ENCODE measurements at regions not wholly inside any gene's neighbourhood (a gene's known extent, or its start where the extent isn't known, plus 50 kb on each side); places are given as distances from the start of the nearest gene placed in this dataset.
A peak's percentile ranks its signal among the peaks of the same experiment; 100 is the strongest.

DNA sequence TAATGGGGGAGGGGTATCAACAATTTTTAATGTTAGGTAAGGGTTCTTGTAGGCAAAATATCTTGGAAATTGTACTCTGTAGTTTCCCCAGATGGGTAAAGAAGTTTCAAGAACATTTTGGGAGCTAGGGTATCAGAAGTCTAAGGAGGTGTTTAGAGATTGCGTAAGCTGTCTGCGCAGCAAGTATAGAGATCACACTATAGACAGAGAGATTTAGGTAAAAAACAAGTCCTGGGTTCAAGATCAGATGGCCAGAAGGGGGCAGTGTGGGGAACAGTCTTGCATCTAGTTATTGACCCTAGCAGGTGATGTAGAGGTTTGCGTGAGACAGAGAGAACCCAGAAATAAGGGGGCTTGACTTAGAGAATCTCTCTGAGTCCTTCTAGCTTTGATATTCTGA lies 80.8 kb downstream of the S1PR1 start:
- no peak for DNase-seq

DNA sequence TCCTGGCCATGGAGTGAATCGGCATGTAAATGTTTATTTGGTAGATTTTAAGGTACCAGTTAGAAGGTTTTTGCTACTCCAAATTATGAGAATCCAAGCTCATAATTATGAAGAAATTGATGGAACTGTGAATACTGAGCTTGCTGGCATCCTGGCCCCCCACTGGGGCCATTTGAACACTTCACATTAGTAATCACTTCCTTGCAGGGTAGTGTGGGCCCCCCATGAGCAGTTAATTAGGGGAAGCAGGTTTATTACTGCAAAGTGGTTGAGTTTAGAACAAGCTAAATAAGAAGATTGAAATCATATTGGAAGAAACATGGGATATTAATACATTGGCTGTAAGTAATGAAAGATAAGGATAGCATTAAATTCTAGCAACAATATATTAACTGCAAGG lies 86.7 kb downstream of the S1PR1 start:
- DNase-seq: no peak

DNA sequence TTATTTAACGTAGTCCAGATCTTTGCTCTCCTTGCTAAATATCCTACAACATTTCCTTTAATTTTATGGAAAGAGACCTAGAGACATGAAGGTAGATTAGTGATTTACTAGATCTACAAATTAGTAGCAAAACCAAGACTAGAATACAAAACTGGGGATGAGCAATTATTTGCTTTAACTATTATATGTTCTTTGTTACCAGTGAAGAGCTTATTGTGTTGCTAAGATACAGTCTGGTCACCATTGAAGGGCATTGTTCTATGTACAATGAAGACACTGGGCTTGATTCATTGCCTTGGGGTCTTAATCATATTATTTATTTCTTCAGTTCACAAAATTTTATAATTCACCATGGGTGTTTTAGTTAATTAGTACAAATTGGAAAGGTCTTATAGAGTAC lies 88.3 kb downstream of the S1PR1 start:
- no peak for DNase-seq

DNA sequence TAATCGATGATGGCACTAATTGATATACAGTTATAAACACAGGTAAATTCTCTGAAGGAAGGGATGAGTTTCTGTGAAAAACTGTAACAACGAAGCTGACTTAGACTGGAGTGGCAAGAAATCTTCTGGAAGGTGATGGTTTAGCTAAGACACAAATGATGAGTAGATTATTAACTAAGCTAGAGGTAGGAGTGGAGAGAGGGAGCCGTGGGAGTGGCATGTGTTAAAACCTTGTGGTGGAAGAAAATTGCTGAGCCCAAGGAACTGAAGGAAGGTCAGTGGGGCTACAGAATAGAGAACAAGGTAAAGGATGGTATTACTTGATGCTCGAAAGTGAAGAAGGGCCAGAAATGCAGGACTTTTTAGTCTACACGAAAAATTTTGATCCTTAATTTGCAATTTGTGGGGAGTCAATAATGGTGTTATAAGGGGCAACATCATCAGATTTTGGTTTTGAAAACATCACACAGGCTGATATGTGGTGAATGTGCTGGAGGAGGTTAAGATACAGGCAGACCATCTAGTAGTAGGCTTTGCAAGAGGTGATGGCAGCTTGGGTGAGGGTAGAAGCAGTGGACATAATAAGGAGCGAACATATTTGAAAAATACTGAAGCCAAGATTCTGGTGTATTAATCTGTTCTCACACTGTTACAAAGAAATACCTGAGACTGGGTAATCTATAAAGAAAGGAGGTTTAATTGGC lies 93.8 kb downstream of the S1PR1 start:
- DNase-seq: no peak

DNA sequence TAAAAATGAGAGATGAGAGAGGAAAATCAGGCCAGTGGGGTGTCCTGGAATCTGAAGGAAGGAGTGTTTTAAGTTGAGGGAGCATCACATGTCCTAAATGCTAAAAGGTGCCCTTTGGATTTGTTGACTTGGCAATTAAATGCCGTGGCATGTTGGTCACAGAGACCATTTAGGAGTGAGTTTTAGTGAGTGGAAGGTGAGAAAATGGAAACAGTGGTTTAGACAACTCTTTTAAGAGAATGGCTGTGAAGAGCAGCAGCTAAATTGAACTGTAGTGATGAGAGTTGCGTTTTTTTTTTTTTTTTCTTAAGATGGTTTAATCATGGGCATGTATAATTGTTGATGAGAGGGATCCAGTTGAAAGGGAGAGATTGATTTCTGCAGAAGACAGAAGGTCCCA lies 95.0 kb downstream of the S1PR1 start:
- DNase-seq: no peak

DNA sequence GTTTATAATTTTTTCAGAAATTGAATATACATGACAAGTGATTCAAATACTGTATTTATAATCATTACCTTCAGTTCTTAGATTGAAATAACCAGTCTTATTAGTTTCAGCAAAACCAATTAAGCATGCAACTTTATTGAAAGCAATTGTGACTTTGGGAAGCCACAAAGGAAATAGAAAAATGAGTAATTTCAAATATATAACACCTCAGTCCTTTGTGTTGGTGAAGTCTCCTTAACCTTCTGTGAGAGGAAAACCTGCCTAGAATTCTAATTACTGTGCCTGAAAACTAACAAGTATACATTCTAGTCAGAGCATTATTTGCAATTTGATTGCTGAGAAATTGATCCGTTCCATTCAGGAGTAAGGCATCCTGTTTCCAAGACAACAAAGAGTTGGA lies 95.8 kb downstream of the S1PR1 start:
- no peak for DNase-seq

DNA sequence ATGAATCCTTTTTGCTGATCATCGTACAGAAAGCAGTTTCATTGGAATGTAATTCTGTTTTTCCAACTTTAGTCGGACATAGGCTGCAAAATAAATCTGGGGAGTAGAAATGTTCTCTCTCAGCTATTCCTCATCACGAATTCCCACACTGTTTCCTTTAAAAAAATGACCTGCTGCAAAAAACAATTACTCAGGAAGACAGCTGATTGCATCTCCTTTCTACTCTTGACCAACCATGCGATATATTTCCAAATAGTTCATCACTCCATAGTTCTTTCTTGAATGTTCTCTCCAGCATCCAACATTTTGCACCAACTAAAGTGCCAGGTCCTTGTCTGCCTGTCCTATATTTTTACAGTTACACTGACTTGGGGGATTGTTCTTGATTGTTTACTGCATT lies 96.4 kb downstream of the S1PR1 start:
- no peak for DNase-seq

DNA sequence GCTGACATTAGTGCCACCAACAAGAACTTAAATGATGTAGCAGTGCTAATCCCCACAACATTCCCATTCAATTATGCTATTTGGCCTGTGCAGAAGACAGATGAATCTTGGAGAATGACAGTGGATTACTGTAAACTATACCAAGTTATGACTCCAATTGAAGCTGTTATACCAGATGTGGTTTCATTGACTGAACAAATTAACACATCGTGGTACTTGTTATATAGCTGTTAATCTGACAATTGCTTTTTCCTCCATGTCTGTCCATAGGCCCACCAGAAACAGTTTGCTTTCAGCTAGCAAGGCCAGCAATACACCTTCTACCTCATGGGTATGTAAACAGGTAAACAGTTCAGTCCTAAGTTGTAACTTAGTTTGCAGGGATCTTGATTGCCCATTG lies 101.1 kb downstream of the S1PR1 start:
- no peak for DNase-seq

DNA sequence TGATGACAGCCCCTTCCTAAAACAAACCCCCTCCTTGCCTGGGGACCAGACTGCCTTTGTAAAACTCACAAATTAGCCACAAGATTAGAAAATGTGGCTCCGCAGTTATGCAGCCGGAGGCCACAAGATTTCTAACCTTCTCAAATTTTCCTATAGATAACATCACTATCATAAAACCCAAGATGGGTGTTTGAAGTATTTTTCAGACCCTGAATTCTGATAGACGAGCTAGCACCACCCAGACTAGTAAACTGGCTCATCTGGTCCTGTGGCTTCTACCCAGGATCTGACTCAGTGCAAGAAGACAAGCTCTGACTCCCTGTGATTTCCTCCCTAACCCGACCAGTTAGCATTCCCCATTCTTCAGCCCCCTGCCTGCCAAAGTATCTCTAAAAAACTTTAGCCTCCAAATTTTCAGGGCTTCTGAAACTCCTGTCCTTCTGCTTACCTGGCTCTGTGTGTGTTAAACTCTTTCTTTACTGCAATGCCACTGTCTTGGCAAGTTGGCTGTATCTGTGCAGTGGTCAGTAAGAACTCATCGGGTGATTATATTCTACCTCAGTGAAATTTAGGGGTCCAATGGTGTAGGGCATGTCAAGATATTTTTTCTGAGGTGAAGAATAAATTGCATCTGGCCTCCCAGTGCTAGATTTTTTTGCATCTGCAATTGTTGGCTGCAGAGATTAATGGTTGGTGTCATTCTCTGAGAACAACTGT lies 102.1 kb downstream of the S1PR1 start:
- DNase-seq: peak; percentile 14

DNA sequence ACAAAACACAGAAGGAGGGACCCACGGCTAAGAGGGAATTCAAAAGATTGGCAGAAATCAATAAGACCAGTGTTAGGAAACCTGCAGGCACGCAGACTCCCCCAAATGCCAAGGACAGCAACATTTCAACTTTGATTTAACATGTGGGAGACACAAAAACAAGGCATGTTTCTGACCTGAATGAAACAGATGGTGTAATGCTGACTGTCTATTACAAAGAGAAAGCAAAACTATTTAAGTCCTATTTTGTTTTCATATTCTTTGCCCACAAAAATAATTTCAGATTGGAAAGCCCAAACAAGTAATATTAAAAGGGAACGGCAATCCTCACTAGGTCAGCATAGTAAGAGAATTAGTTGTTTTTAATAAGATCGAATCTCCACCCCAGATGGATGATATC lies 107.9 kb downstream of the S1PR1 start:
- no peak for DNase-seq

DNA sequence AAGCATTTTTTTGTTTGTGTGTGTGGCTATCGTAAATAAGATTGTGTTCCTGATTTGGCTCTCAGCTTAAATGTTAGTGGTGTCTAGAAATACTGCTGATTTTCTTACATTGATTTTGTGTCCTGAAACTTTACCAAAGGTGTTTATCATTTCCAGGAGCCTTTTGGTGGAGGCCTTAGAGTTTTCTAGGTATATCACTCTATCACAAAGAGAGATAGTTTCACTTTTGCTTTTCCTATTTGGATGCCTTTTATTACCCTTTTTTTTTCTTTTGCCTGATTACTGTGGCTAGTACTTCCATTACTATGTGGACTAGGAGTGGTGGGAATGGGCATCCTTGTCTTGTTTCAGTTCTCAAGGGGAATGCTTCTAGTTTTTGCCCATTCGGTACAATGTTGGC lies 109.6 kb downstream of the S1PR1 start:
- peak; percentile 3 for DNase-seq

DNA sequence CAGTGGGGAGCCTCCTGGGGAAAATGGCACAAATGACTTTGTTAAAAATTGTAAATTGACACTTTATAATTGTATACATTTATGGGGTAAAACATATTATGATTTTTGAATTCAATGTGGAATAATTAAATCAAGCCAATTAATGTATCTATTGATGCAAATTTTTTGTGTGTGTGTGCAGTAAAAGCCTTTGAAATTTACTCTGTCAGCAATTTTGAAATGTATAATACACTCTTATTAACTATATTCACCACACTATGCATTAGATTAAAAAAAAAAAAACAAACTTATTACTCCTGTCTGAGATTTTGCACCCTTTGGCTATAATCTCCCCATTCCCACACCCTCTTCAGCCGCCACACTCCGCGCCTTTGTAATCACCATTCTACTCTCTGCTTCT lies 119.2 kb downstream of the S1PR1 start:
- no peak for DNase-seq

DNA sequence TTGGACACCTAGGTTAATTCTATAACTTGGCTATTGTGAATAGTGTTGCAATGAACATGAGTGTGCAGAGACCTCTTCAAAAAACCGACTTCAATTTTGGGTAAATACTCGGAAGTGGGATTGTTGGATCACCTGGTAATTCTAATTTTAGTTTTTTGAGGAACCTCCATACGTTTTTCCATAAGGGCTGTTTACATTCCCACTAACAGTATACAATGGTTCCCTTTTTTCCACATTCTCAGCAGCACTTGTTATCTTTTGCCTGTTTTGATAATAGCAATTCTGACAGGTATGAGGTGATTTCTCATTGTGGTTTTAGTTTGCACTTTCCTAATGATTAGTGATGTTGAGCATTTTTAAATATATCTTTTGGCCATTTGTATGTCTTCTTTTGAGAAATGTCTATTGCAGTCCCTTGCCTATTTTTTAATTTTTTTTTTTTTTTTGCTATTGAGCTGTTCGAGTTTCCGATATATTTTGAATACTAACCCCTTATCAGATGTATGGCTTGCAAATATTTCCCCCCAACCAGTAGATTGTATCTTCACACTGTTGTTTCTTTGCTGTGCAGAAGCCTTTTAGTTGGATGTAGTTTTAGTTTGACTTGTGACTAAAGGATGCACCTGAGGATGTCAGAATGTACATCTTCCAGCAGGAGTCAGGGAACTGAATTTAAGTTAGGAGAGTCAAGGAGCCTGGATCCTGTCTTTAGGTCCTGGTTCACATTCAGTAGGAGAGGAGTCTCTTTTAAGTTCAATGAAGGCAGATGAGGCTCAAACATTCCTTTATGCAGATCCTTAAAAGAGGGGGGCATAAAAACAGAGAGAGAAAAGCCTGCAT lies 120.0 kb downstream of the S1PR1 start:
- no peak for DNase-seq

DNA sequence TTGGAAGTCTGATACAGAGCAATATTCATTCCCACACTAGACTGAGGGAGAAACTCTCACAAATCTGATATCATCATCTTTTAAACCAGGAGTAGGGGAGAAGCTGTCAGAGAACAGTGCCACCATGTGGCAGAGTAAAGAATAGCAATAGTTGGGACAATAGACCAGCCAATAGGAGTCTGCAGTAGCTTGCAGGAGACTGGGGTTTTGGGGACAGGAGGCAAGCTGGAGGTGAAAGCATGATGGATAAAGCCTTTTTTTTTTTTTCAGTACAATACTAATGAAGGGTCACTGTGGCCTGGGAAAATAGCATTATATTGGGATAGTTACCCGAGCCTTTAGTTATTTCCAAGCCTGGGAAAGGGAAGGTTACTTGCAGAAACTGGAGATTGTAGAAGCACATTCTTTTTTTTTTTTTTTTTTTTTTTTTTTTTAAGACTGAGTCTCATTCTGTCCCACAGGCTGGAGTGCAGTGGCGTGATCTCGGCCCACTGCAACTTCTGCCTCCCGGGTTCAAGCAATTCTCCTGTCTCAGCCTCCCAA lies 120.7 kb downstream of the S1PR1 start:
- peak; percentile 88 for DNase-seq

DNA sequence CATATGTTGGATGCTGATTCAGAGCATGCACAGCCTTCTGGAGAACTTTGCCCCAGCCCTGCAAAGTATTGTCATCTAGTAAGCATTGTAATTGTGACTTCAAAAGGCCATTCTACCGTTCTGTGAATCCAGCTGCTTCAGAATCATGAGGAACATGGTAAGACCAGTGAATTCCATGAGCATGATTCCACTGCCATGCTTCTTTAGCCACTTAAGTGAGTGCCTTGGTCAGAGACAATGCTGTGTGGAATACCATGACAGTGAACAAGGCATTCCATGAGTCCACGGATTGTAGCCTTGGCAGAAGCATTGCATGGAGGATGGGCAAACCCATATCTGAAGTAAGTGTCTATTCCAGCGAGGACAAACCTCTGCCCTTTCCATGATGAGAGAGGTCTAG lies 123.7 kb downstream of the S1PR1 start:
- no peak for DNase-seq

DNA sequence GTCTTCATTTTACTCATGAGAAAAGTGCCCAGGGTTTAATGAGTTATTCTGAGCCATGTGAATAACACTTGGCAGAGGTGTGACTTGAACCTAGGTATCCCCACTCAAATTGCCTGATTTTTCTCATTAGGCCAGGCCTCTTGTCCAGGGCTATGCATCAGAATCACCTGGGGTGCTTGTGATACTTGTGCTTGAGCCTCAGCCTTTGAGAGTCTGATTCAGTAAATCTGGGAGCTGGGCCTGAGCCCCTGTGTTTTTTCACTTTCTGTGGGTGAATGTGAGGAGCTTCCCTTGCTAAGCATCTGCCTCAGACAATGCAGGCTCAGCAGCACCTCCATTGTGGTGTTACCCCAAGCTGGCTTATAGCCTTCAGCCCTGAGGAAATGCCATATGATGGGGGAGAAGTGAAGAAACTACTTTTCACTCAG lies 127.1 kb downstream of the S1PR1 start:
- DNase-seq: no peak

DNA sequence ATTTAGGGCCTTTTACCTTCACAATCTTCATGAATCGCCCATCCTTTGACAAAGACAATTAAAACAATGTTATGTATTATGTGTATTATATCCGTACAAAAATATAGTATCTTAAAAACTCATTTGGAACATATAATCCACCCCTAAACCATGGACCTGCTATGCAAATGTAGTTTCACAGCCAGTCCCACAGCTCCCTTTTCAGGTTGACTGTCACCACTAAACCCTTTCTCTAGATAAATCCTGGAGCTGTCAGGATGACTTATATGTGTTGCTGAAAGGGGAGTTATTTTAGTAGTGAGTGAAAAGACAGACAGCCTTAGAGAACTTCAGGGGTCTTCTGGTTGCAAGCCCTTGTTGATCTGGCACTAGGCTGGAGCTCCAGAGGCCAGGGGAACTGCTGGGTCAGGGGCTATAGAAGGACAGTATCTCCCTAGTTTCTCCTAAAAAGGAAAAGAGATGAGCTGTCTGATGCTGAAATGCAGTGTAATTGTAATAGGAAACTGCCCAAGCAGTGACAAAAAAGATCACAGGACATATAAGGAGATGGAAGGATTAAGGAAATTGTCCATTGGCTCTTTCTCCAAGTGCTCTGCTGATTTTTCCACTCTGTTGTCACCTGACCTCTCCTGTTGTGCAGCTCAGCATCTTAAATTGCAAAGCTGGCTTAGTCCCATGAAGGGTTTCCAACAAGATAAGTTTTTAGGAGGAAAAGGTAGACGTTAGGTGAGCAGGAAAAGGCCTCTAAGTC lies 127.7 kb downstream of the S1PR1 start:
- no peak for DNase-seq

DNA sequence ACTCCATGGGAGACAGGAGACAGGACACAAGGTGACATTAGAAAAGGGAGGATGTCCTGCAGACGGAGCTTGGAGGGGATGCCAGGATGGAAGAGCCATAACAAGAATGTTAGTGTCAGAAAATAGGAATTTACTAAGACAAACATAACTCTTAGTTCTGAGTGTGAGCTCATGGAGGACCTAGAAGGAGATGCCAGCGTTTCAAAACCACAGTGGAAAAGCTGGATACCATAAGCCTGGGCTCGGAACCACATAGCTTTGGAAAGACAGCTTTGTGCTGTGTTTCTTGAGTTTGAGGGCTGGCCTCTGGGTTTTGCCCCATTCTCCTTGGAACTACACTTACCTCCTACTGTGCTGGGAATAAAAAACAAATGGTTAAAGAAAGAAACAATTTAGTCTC lies 128.4 kb downstream of the S1PR1 start:
- no peak for DNase-seq

DNA sequence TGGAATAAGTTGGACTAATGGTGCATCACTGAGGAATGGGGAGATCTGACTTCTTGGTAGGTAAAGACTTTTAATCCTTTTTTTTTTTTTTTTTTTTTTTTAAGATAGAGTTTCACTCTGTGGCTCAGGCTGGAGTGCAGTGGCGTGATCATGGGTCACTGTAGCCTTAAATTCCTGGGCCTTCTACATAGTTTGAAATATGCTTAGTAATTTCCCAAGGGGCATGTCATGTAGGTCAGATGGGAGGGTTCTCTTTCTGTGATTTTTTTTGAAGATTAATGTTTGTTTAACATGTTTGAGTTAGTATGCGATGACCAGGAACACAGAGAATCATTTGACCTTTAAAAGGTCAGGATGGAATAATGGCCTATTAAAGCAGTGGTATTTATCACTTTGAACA lies 129.1 kb downstream of the S1PR1 start:
- no peak for DNase-seq

DNA sequence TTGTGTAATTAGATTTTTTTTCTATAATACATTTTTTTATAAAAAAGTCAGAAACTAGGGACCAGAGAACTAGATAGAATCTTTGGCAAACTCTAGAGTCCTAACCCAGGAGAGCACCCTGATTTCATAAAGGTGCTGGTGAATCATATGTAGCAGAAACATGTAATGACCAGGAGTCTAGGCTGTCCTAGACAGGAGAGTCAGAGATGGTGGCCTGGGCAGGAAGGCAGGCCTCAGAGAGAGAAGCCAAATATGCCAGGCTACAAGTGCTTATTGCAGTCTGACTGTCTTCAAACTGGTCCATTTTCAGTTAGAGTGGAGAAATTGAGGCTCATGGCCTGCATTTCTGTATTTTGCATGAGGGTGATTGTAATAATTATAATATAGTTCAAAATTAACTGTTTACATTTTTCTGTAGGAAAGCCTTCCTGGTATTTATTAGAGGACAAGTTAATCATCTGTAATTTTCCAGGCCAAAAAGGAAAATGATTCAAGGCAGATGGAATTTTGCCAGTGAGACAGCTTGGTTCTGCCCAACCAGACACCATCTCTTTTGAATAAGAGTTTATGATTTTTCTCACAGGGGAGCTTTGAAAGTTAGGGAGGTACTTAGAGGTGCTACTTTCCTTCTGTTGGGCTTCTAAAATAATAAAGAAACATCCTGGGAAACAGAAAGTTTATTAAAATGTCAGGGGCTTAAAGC lies 129.8 kb downstream of the S1PR1 start:
- DNase-seq: no peak

DNA sequence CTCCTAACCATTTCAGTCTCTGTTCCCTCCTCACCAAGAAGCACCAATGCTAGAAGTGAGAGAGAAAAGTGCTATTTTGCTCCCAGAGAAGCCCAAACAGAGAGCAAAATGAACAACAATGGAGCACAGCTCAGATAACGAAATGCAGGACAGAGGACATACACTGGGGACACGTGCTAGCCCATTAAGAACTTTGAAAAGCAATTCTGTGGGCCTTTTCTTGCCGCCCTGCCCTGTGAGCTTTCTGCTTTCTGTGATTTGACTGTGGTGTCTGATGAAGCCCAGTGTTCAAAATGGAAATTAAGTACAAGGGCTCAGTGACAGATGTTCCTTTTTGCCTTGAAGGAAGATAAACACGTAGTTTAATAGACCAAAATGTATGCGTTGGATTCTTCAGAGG lies 130.8 kb downstream of the S1PR1 start:
- no peak for DNase-seq

DNA sequence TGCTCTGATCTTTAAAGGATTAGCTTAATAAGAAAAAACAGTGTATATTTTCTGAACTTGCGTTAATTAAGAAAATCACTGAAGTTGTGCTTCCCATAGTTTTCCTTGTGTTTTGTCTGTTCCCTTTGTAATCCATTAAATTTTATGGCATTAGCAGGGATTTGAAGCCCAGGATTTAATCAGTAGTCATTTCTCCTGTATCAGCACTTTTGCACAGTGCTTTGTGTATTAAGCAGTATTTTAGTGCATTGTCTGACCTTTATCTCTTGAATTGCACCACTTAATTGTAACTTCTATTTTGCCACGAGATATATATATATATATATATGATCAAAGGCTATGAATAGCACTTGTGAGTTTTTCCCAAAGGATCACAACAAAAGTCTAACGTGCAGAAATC lies 133.7 kb downstream of the S1PR1 start:
- no peak for DNase-seq
